ENCODE measurements at regions not wholly inside any gene's neighbourhood (a gene's known extent, or its start where the extent isn't known, plus 50 kb on each side); places are given as distances from the start of the nearest gene placed in this dataset.

DNA sequence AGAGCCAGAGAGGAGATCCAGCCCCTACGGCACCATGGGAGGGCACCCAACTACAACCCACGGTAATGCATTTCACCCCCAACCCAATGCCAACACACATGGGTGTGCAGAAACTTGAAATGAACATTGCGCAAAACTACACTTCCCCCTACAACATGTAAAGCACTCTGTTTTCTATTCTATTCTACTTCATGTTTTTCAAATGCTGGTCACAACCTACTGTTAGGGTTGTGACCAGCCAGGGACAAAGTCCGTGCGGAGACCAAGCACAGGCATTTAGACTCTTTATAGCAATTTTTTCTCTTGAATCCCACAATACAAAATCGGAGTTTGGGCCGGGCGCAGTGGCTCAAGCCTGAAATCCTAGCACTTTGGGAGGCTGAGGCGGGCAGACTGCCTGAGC is 90.6 kb downstream of the MRPL14 start:
- TF ChIP-seq, protein P1, sequence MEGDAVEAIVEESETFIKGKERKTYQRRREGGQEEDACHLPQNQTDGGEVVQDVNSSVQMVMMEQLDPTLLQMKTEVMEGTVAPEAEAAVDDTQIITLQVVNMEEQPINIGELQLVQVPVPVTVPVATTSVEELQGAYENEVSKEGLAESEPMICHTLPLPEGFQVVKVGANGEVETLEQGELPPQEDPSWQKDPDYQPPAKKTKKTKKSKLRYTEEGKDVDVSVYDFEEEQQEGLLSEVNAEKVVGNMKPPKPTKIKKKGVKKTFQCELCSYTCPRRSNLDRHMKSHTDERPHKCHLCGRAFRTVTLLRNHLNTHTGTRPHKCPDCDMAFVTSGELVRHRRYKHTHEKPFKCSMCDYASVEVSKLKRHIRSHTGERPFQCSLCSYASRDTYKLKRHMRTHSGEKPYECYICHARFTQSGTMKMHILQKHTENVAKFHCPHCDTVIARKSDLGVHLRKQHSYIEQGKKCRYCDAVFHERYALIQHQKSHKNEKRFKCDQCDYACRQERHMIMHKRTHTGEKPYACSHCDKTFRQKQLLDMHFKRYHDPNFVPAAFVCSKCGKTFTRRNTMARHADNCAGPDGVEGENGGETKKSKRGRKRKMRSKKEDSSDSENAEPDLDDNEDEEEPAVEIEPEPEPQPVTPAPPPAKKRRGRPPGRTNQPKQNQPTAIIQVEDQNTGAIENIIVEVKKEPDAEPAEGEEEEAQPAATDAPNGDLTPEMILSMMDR (conservative IDR thresholded peaks at IDR 0.05; ENCODE audit: low read depth, low read length), result no peak
- H3K4me3 ChIP-seq (ENCODE audit: low read depth, low read length), result no peak overlapping the region
- DNase-seq (ENCODE audit: low read depth), result no peak

DNA sequence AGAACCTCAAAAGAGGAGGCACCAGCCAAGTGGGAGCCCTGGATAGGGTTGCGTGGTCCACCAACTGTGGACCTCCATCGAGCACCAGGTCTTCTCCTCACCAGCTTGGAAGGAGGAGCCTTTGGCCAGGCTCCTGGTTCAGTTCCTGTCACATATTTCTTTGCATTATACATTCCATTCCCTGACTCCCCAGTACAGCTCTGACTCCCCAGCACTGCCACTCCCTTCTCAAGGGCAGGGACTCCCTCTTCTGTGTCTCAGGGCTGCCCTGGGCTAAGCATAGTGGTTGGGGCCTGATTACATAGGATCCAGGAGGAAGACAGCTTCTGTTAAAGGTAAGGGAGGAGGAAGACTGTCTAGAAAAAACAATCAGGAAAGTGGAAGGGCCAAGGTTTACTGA is 91.1 kb downstream of the MRPL14 start:
- TF ChIP-seq, protein P1 (conservative IDR thresholded peaks at IDR 0.05; ENCODE audit: low read depth, low read length), result no peak
- H3K4me3 ChIP-seq (ENCODE audit: low read depth, low read length), result no peak overlapping the region
- no peak for DNase-seq (ENCODE audit: low read depth)

DNA sequence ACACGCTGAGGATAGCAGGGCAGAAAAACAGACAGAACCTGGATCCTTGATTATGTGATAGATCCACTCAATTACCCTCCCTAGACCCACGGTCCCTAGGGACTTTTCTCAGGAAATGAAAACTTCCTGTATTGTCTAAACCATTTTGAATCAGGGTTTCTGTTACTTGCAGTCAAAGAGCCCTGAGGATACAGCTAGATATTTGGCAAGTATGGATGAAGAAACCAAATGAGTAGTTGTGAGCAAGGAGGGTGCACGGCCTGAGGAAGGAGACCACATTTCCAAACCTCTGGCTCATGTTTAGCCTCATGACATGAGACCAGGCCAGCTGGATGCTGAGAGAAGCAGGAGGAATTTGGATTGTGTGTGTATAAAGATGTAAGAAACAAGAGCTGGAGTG is 91.6 kb downstream of the MRPL14 start:
- TF ChIP-seq, protein P1 (conservative IDR thresholded peaks at IDR 0.05; ENCODE audit: low read depth, low read length), result no peak
- H3K4me3 ChIP-seq (ENCODE audit: low read depth, low read length), result no peak overlapping the region
- DNase-seq (ENCODE audit: low read depth), result no peak

DNA sequence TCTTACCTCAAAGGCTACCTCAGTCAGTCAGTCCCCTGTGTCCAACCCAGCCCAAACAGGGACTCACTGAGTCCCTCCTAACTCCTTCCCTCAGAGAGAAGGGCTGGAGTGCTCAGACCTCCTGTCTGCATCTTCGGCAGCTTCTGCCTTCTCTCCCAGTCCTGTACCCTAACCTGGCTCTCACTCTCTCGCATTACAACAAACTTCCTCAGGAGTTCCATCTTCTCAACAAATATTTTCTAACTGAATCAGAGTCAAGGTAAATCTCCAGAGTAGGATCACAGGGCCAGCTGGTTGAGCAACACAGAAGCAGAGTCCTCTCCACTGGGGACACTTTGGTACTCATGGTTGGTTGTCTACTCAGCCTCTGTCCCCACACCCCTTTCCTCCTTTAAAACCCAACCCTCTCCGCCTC is 92.3 kb downstream of the MRPL14 start:
- H3K4me3 ChIP-seq (ENCODE audit: low read depth, low read length), result no peak overlapping the region
- TF ChIP-seq, protein P1 (conservative IDR thresholded peaks at IDR 0.05; ENCODE audit: low read depth, low read length), result no peak
- DNase-seq (ENCODE audit: low read depth), result no peak

DNA sequence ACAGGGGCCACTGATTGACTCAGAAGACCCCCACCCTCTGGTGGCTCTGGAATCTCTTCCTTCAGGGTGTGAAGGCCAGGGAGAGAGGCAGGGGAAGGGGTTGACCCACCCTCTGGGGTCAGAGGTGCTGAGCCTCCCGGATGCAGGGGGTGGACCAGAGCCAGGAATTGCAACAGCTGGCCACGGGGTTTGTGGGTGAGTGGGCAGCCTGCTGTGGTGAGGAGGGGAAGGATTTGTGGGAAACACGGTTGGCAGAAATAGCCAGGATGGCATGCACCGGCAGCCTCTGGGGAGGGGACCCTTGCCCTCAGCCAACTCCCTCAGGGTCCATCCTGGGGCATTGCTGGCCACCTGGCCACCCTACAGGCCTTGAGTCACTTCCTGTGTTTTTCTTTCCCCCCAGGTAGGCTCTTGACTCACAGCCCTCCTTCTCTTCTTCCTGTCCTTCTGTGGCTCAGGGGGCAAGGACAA is 92.8 kb downstream of the MRPL14 start:
- TF ChIP-seq, protein P1 (conservative IDR thresholded peaks at IDR 0.05; ENCODE audit: low read depth, low read length), result no peak
- no peak for DNase-seq (ENCODE audit: low read depth)
- no peak overlapping the region for H3K4me3 ChIP-seq (ENCODE audit: low read depth, low read length)

DNA sequence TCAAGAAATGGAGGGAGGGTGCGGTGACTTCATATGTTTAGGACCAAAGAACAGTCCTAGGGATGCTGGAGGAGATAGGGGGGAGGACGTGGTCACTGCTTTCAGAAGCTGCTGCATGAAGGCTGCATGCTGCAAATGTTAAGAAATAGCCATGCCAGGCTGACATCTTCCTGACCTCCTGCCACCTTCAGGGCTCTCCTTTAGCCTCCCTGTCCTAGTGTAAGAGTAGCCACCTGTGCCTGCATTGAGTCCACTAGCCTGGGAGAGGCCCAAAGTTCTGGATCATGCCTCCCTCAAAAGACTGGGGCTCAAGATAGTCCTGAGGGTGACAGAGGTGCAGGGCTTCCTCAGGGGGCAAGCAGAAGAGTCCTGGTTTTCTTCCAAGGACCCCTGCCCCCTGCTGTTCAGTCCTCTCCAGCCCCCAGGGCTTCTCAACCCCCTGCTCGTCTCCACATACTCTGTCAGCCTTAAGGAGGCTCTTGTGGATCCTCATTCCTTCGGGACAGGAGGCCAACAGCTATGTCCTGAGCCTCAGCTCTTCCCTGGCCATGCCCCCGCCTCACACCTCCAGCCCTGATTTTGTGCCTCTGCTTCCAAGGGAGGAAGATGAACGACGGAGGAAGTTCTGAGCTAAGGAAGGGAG is 96.3 kb downstream of the MRPL14 start:
- DNase-seq (ENCODE audit: low read depth), result no peak
- TF ChIP-seq, protein P1 (conservative IDR thresholded peaks at IDR 0.05; ENCODE audit: low read depth, low read length), result no peak
- H3K4me3 ChIP-seq (ENCODE audit: low read depth, low read length), result no peak overlapping the region
